GM19035 (cell line): ENCODE measurements at regions not wholly inside any gene's neighbourhood (a gene's known extent, or its start where the extent isn't known, plus 50 kb on each side); places are given as distances from the start of the nearest gene placed in this dataset.
"Not testable (repeated sequence)": the region's sequence is repeated elsewhere in the genome, so short reads cannot be mapped to it uniquely, and the experiment has no call there.

Experiments
- ATAC-seq: cut with Tn5 transposase; IDR thresholded peaks from one replicate; pipeline ENCODE4 v1.9.1; 2021; ENCODE audit not compliant: unreplicated experiment

- no peak for ATAC-seq
Measured at GRCh38 chr12:24530689-24531088, 418.2 kb downstream of the BCAT1 start.

- no peak for ATAC-seq
Measured at GRCh38 chr12:24527102-24527501, 421.8 kb downstream of the BCAT1 start.

GRCh38 chr12:24522736-24523135 lies 426.2 kb downstream of the BCAT1 start:
- ATAC-seq = no peak

GRCh38 chr12:24519759-24520158 lies 429.1 kb downstream of the BCAT1 start:
- ATAC-seq = no peak

GRCh38 chr12:24517000-24517399 lies 431.9 kb downstream of the BCAT1 start:
- ATAC-seq = no peak

- no peak for ATAC-seq
Measured at GRCh38 chr12:24510581-24511125, 438.2 kb downstream of the BCAT1 start.

- no peak for ATAC-seq
Measured at GRCh38 chr12:24507827-24508226, 441.1 kb downstream of the BCAT1 start.

- ATAC-seq = no peak
Measured at GRCh38 chr12:24505366-24506015, 443.4 kb downstream of the BCAT1 start.

- not testable (repeated sequence) for ATAC-seq
Measured at GRCh38 chr12:24503477-24503876, 445.4 kb downstream of the BCAT1 start.

- ATAC-seq = no peak
Measured at GRCh38 chr12:24500831-24501230, 448.1 kb downstream of the BCAT1 start.

- ATAC-seq = no peak
Measured at GRCh38 chr12:24500421-24500820, 448.5 kb downstream of the BCAT1 start.

GRCh38 chr12:24499151-24500146 lies 449.5 kb downstream of the BCAT1 start:
- no peak for ATAC-seq

- ATAC-seq = no peak
Measured at GRCh38 chr12:24496755-24497154, 452.1 kb downstream of the BCAT1 start.

- ATAC-seq = no peak
Measured at GRCh38 chr12:24494401-24494800, 454.5 kb downstream of the BCAT1 start.

- ATAC-seq = no peak
Measured at GRCh38 chr12:24491968-24492367, 456.9 kb downstream of the BCAT1 start.

- ATAC-seq = no peak
Measured at GRCh38 chr12:24489939-24490338, 459.0 kb downstream of the BCAT1 start.

- no peak for ATAC-seq
Measured at GRCh38 chr12:24488906-24489619, 459.8 kb downstream of the BCAT1 start.

- no peak for ATAC-seq
Measured at GRCh38 chr12:24488091-24488596, 460.8 kb downstream of the BCAT1 start.

- no peak for ATAC-seq
Measured at GRCh38 chr12:24487606-24488005, 461.3 kb downstream of the BCAT1 start.

GRCh38 chr12:24483732-24484131 lies 465.2 kb downstream of the BCAT1 start:
- no peak for ATAC-seq
